ENCODE measurements at regions not wholly inside any gene's neighbourhood (a gene's known extent, or its start where the extent isn't known, plus 50 kb on each side); places are given as distances from the start of the nearest gene placed in this dataset.

DNA sequence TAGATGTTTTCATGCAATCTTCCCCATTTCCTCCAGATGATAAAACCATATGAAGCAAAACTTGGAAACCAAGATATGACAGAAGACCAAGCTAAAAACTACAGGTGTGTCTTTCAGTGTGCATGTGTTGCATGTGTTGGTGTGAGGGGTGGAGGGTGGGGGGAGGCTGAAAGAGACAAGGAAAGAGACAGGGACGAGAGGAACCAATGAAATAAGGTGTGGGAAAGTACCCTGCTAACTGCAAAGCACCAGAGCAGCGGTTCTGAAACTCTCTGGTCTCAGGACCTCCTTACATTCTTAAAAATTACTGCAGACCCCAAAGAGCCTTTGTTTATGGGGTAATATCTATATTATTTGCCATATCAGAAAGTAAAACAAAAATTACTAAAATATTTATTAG lies 87.4 kb upstream of the HIVEP3 start:
- TF ChIP-seq ESRRG (CRISPR knock-in tag; IDR thresholded peaks at IDR 0.05) (no peak), ZNF565 (CRISPR knock-in tag; conservative IDR thresholded peaks at IDR 0.05; ENCODE audit: low read depth) (no peak), ARNTL (CRISPR knock-in tag; IDR thresholded peaks at IDR 0.05; ENCODE audit: borderline replicate concordance, low read depth) (no peak), ZNF8 (CRISPR knock-in tag; IDR thresholded peaks at IDR 0.05) (no peak)

Data from SK-N-SH treated with all-trans-retinoic acid at 6 μM for 48 hours (cell line).